VCaP (cell line): ENCODE measurements at regions not wholly inside any gene's neighbourhood (a gene's known extent, or its start where the extent isn't known, plus 50 kb on each side); places are given as distances from the start of the nearest gene placed in this dataset.
A peak's percentile ranks its signal among the peaks of the same experiment; 100 is the strongest.

Experiments used
- H3K27ac ChIP-seq: fragments of 450-650 bp; 2 replicates; pipeline ENCODE4 v1.5.1; 2017
- CTCF ChIP-seq: fragments of 450-650 bp; conservative IDR thresholded peaks from 2 replicates; pipeline ENCODE4 v1.5.1; 2017; ENCODE audit warnings: mild to moderate bottlenecking, moderate library complexity

DNA sequence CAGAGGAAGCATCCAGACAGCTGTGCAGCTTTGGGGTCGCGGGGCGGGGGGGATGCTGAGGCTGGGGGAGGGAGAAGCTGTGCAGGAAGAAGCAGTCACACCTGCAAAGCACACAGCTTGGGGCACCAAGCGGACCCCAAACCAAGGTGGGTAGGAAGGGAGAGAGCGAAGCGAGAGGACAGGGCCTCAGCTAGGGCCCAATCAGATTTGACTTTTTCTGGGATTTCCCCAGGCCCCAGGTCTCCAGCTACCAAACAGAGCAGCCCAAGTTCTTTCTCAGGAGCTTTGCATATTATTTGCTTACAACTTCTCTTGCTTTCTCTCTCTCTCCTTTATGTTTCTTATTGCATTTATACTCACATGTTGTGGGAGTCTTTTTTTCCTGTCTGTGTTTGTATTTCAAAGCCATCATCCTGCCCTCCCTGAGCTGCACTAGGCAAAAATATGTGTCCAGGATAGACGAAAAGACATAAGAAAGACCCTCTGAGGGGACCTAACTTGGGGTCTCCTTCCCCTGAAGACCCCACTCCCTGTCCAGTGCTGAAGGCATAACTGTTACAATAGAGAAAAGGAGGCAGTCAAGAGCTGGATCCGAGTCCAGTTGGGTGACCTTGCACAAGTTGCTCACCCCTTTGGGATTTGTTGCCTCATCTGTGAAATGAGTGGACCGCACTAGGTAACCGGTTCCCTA, 50.6 kb upstream of the SMNDC1 start:
- no peak overlapping the region for H3K27ac ChIP-seq
- no peak for TF ChIP-seq CTCF

- no peak for TF ChIP-seq CTCF
- H3K27ac ChIP-seq, result no peak overlapping the region
Measured at GRCh38 chr10:110355922-110356627, 51.4 kb upstream of the SMNDC1 start.

DNA sequence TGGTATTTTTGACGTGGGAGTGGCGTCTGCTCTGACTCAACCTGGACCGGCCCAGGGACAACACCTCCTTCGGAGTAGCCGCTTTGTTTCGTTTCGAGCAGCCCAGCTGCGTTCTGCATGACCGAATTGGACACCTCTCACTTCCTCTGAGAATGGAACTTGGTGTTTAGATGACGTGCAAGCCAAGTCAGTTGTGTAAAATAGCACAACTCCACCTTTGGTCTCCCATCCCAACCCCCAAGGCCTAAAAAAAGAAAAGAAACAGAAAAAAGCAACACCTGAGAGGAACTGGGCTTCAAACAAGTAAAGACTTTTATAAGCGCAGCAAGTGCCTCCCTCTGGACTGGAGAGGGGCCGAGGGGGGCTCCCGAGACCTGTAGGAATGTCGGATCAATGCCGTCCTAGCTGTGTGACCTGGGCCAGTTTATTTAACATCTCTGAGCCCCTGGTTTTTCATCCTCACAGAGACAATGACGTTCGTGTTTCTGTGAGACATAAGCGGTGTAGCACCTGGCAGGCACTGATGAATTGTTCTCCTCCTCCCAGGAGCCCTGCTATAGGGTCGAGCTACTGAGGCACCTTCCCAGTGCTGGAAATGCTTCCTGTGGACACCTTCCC, 52.0 kb upstream of the SMNDC1 start:
- H3K27ac ChIP-seq, result no peak overlapping the region
- TF ChIP-seq CTCF, result no peak

GRCh38 chr10:110357252-110357780, 52.6 kb upstream of the SMNDC1 start:
- no peak for TF ChIP-seq CTCF
- no peak overlapping the region for H3K27ac ChIP-seq

DNA sequence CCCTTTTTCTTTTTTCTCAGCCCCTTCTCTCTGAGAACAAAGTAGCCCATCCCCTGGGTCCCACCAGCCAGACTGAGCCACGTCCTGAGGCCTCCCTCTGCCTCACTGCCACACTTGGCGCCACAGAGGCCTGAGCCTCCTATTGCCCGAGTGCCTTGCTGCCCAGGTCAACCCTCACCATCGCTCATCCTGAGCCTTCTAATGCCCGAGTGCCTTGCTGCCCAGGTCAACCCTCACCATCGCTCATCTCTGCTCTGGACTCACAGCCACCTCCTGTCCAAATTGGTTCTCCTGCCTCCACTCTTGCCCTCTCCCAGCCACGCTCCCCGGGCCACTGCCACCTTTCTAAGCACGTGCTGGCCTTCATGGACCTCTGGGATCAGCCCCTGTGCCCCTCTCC, 53.2 kb upstream of the SMNDC1 start:
- TF ChIP-seq CTCF, result no peak
- no peak overlapping the region for H3K27ac ChIP-seq

DNA sequence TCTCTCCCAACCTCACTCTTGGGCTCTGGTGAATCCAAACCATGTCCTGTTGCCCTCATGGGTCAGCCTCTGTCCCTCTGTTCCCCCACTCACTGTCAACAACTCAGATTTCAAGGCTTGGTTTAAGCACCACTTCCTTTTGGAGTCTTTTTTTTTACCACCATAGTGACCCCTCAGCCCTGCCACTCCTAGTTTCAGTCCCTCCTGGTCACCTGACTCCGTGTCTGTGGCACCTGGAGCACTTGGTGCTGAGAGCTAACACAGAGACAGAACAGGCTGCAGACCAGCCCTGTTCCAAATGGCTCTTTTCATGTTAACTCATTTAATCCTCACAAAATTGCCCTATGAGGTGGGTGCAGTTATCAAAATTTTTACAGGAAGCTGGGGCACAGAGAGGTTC, 53.6 kb upstream of the SMNDC1 start:
- H3K27ac ChIP-seq, result no peak overlapping the region
- TF ChIP-seq CTCF, result no peak

GRCh38 chr10:110358869-110359629, 54.3 kb upstream of the SMNDC1 start:
- TF ChIP-seq CTCF, result peak; percentile 18; the same call in 1 of the 2 replicates
- H3K27ac ChIP-seq, result no peak overlapping the region
